ENCODE measurements at regions not wholly inside any gene's neighbourhood (a gene's known extent, or its start where the extent isn't known, plus 50 kb on each side); places are given as distances from the start of the nearest gene placed in this dataset.

GRCh38 chr16:64088838-64089237, 1033.0 kb downstream of the CDH11 start:
- TF ChIP-seq, protein P1, sequence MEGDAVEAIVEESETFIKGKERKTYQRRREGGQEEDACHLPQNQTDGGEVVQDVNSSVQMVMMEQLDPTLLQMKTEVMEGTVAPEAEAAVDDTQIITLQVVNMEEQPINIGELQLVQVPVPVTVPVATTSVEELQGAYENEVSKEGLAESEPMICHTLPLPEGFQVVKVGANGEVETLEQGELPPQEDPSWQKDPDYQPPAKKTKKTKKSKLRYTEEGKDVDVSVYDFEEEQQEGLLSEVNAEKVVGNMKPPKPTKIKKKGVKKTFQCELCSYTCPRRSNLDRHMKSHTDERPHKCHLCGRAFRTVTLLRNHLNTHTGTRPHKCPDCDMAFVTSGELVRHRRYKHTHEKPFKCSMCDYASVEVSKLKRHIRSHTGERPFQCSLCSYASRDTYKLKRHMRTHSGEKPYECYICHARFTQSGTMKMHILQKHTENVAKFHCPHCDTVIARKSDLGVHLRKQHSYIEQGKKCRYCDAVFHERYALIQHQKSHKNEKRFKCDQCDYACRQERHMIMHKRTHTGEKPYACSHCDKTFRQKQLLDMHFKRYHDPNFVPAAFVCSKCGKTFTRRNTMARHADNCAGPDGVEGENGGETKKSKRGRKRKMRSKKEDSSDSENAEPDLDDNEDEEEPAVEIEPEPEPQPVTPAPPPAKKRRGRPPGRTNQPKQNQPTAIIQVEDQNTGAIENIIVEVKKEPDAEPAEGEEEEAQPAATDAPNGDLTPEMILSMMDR (IDR thresholded peaks at IDR 0.05), result no peak
- no peak for TF ChIP-seq SIN3A (IDR thresholded peaks at IDR 0.05; ENCODE audit: borderline replicate concordance, insufficient read depth, low read depth, low read length)
